DMS153 (cell line): ENCODE measurements at regions not wholly inside any gene's neighbourhood (a gene's known extent, or its start where the extent isn't known, plus 50 kb on each side); places are given as distances from the start of the nearest gene placed in this dataset.

ENCODE experiments used
- DNase-seq: peaks from one replicate; lab custom pipeline; 2025; lab: John Stamatoyannopoulos, UW

DNA sequence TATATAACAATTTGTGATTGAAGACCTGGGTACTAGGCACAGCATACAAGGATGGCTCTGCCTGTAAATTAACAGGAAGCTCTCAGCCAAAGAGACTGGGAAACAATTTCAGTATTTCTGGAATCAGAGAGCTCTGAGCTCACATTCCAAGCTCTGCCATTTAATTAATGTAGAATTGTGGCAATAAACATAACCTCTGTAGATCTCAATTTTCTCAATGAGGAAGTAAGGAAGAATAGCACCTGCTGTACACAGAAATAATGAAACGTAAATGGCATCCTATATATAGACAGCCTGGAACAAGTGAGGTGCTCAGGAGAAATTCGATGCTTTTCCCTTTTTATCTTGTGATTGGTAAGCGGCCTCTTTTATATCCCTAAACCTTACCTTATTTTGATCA, 538.5 kb upstream of the JAG1 start:
- DNase-seq = no peak

DNA sequence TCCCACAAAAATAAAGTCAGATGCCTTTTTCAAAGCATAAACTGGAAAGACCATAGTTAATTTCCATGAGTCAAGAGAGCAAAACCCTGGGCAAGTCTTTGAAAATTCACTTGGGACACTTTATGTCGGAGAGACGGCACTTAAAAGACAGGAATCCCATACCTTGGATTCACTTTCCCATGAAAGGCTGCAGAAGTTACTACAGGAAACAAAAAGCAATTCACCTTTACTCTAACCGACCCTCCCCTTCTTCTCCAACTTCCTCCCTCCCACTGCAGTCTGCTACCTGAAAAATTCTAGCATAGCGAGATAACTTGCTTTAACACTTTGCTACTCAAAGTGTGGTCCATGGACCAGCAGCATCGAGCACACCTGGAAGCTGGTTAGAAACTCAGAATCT, 539.1 kb upstream of the JAG1 start:
- DNase-seq = no peak

DNA sequence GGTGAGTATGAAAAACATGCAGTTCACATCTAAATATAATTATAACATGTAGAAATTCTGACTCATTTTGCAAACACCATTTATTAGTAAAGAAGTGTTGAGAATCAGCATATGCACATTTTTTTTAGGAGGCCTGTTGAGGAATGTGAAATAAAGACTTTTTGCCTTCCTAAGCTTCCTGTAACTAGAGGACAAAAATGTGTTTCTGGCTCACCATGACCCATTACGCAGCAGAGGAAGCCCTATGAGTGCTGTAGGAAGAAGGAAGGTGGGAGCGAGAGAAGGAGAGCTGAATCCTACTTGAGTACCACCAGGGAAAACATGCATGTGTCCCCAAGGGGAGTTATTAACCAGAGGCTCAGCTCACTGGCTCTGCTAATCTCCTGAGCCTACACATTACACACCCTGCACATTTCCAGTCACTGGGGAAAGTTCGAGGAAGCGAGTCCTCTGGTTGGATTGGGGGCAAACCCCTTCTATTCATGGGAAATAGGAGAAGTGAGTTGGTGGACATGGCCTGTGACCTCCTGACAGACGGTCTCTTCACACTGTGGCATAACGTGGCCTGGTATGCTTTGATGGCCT, 540.5 kb upstream of the JAG1 start:
- no peak for DNase-seq

DNA sequence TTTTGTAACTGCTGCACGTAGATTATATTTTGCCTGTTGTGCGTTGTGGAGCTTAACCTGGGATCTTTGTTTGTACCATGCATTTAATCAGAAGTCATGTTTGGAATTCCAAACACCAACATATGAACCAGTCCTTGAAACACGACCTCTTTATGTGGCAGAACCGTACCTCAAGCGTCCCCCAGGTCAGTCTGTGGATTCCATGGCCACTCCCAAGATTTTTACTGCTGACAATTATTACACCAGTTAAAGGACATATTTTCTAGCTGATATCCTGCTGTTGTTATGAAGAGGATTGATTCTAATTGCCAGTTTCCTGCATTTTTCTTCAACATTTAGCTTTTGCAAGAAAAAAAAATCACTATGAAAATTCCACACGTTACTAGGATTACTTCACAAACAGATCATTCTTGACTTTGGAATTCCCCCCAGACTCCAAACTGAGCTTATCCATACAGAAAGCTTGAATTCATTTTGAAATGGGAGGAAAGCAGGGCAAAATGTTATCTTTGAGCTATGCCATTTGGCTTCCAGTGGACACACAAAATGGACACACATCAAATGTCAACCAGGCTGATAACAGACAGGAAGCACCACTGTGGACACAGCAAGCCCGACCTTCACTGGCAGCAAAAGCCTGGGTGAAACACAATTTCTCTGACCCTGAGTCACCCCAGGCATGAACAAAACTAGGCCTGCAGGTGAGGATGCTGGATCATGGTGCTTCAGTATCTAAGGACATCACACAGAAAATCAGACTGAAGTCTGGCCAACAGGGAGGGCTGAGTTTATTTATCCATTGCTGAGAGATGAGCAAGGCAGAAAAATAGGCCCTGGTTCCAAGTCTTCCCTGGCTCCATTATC, 542.9 kb upstream of the JAG1 start:
- peak; percentile 11 for DNase-seq

DNA sequence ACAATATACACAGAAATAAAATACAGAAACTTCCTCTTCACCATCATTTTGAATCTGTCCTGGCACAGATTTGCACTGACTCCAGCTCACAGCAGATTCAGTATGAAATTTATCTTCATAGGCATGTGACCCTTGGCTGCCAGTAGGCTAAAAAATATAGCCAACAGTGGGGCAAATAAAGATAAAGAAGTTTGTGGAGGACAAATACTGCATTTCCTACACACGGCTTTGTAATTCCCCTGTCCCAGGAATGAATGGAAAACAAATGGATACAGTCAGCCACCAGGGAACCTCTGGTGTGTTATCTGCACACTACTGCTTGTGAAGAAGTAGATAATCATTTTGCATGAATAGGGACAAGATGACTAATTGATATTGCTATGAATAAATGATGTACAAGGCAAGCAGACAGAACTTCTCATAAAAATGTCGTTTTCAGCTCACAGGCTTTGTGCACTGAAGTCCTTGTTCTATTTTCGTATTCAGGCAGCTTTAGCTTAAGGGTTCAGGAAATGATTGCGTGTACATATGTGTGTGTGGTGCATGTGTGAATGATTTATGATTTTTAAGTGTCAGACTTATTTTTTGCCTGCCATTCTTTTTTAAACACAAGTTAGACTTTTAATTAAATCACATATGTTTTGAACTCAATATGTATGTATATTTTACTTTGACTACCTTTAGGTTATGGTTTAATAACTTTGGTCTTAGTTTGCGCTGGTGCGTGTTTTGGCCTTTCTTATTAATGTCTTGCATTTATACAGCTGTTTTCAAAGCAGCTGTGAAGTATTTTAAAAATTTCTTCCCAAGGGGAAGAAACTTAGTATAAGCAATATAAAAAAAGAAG, 543.8 kb upstream of the JAG1 start:
- no peak for DNase-seq

DNA sequence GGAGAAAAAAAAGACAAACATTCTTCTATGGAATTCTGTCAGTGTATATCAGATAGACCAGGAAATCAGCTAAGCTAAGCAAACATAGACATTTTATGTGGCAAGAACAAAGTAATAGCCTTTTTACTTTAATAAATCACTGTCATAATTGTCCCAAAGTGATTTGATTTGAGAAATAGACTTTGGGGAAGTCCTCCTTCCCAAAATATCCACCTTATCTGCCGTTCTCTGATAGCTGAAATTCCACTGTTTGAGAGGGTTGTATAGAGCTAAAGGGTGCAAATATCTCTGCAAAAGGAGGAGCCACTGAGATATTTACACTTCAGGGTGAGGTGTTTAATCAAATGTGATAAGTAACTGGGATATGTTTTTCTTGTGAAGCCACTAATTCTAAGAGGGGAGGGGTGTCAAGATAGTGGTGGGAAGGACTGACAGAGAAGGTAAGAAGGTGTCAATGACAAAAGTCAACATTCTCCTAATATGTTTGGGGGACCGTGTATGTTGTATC, 544.4 kb upstream of the JAG1 start:
- DNase-seq = no peak

DNA sequence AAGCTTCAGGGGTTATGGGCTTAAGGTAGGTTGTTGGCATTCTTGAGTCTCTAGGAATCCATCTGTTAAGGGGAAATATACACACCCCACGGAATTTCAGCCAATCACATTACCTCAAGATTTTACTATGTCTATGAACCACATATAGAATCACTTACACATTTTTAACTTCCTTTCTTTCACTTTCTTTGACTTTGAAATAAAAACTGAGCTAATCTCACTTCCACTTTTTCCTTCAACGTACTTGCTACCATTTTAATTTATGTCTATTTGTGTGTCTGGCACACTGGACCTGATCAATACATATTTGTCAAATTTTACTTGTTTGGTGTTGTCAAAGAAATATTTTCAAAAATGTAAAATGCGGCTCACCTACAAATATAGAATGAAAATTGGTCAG, 545.4 kb upstream of the JAG1 start:
- no peak for DNase-seq

DNA sequence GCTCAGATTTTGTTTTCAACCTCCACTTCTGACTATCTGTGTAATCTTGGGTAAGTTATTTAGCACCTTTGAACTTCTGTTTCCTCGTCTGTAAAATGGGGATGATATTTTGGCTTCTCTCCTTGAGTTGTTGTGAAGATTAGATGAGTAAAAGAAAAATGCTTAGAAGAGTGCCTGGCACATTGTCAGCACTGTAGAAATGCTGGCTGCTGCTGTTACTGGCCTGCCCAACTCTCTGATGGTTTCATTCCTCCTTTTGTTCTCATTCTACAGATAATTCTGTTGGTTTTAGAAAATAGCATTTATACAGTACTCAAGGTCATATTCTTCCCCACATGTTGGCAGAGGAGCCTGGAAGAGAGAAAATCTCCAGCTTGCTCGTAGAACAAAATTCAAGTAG, 547.2 kb upstream of the JAG1 start:
- no peak for DNase-seq

DNA sequence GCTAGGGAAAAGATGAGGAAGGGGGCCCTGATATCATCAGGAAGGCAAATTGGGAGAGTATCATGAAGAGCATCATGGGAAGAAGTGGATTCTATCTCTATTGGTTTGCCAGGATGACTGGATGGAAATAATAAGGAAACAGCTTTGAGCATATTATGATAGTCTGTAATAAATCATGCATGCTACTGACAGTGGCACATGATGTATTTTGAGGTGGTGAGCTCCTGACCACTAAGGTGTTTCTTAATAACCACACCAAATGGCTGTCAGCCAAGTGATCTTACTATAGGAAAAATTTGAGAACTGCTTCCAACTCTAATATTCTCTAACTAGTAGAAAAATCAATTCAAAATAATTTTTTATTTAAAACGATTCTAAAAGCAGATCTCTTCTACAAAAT, 548.4 kb upstream of the JAG1 start:
- DNase-seq = no peak

DNA sequence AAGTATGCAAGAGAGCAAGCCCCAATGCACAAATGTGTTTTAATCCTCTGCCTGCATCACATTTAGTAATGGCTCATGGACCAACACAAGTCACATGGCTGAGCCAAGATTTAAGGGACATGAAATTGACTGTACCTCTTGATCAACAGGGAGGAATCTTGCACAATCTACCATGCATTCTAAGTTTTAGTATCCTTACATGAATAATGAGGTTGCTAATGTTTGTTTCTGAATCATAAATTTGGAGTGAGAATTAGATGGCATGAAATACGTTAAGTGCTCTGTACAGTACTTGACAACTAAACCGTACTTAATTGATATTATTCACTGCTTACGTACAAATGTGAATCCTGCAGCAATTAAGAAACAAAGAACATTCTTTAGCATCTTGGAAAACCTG, 553.8 kb upstream of the JAG1 start:
- no peak for DNase-seq

DNA sequence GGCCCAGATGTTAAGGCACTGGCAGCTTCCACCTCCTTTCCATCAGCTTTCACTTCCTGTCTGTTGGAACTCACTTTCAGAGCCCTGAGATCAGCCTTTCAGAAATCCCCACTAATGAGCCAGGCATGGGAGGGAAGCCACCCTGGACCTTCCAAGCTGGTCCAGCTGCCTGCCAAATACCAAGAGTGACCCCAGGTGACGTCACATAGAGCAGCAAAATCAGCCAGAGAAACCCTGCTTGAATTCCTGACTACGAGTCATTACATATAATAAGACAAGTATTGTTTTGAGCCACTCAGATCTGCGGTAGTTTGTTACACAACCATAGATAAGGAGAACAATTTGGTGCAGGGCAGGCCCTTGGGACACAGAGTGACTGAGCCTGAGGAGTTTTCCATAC, 556.0 kb upstream of the JAG1 start:
- no peak for DNase-seq

DNA sequence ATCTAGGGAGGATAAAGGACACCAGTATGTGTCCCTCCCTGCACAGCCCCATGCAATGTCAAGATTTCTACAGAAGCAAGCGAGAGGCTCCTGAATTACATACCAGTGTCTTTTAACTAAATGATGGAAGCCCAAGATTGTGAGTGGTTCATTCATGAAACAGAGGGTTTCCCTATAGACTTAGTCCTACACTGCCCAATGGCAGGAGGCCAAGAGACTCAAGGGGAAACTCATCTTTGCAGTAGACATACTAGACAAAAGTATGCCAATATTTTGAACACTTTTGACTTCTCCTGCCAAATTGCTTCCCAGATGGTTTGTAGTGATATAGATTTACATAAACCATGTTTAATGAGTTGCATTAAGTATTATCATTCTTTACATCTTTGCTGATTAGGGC, 557.2 kb upstream of the JAG1 start:
- DNase-seq = no peak

DNA sequence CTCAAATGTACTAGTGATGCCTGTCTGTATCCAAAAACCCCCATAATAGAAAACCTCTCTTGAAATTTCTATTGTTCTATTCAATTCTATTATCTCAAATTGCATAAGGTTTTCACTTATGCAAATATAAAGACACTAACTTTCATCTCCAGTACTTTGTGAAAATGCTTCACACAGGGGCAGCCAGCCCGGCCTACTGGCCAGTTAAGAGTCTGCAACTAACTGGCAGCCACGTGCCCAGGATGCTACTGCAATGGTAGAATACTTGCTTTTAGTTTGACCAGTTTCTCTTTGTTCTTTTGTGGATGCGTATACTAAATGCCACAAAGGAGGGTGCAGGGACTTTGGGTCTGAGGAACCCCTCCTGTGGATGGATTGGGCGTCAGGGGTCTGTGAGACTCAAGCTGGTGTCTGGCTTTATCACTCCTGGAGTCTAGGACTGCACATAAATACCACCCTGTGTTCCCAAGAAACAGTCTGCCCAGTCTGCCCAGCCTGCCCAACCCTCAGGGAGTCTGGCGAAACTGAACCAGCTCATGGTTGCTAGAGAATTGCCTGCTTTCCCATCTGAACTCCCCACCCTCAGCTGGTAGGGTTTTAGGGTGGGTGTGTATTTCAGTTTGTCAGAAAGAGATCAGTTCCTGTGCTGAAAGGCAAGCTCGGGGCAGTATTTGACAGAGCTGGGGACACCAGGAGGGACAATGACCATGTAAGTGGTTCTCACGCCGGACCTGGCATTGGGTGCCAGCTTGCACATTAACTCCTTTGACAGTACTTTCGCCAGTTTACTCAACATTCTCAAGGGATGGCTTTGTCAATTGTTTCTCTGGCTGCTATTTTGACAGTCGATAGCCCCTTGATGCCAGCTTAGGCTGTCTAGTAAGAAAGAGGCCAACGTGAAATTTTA, 558.2 kb upstream of the JAG1 start:
- DNase-seq = no peak

DNA sequence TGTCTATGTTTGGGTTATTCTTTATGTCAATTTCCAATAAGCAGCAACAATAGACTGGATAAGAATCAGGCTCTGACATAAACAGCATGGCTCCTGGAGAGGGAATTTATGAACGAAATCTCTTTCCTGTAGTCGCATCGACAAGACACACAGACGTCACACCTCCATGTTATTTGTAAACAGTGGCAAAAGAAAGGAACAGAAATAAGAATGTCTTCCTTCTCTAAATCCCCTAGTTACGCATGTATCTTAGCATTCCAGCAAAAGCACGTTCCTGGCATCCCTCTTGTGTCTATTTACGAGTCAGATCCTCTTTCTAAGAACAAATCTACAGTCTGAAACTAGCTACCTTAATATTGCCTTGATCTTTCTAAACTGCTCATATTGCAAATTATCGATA, 559.1 kb upstream of the JAG1 start:
- DNase-seq = no peak

DNA sequence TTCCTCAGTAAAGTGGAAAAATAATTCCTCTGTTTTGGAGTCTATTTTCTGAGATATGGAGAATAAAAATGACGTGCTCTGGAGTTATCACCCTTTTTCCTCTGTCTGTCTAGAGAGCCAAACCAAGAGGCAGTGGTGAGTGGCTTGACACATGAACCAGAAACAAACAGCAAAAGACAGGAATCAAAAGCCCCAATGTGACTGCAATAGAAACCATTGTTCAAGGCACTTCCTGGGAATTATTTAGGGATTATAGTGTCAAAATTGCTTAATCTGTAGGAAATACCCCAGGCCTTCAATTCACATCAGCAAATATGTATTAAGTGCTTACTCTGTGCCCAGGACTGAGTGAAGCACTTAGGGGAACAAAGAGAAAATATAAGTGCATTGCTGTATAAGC, 560.4 kb upstream of the JAG1 start:
- DNase-seq = peak; percentile 8

DNA sequence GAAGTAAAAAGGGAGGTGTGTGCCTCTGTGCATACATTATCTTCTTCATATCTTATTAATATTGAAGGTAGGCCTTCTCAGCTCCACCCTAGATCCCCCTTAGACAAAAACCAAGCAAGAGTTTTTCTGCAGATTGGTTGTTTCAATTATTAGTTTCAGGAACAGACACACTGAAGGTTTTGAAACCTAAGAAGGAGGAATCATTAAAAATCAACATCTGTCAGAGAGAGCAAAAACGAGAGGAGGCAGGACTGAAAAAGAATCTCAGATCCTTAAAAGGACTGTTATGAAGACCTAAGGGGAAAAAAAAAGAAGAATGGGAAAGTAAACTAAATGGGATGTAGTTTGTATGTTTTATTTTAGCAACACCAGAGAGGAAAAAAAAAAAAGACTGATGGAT, 560.8 kb upstream of the JAG1 start:
- no peak for DNase-seq

DNA sequence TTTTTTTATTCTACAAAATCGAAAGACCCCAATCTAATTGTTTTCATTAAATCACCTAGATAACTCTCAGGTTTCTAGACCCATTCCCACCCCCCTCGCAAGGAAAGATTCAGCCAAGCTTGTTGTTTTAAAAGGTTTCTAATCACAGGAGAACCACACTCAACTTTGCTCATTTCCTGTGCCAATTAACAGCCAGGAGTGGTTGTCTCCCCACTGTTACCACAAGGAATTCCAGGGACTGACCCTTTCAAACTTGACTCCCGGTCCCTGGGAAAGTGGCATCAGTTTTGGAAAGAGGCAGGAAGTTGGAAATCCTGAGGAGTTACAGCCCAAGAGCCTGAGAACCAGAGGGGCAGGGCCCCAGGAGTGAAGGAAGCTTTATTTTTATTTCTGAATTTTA, 561.3 kb upstream of the JAG1 start:
- DNase-seq = no peak

DNA sequence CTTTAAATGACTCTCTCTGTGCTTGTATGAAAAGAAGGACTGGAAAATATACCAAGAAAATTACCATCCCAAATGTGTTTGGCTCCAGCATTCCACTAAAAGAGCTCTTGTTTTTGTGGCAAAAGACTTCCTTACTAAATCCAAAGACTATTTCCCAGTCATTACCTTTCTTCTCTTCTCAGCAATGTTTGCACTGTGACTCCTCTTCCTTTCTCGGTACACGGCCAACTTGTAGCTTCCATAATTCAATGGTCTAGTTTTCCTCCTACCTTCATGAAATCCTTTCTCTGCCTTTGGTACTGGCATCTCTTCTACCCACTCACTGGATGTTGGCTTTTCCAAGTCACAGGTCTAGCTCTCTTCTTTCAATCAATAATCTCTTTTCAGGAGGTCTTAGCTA, 568.5 kb upstream of the JAG1 start:
- DNase-seq = no peak

DNA sequence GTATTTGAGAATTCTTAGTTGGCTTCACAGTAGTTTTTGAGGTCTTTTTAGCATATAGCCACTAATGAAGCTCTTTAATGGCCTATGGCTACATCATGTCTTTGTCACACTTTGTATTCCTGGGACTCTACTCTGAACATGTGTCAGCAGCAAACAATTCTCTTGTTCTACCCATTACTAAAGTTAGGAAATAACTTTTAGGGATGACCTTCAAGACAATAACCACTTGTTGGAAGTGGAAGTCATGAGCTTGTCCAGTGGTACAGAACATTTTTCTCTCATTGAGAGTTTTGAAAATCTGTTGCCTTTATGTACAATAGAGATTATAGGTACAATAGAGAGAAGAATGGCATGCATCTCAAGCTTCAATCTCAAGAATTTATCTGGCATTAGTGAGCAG, 571.6 kb upstream of the JAG1 start:
- DNase-seq = no peak

DNA sequence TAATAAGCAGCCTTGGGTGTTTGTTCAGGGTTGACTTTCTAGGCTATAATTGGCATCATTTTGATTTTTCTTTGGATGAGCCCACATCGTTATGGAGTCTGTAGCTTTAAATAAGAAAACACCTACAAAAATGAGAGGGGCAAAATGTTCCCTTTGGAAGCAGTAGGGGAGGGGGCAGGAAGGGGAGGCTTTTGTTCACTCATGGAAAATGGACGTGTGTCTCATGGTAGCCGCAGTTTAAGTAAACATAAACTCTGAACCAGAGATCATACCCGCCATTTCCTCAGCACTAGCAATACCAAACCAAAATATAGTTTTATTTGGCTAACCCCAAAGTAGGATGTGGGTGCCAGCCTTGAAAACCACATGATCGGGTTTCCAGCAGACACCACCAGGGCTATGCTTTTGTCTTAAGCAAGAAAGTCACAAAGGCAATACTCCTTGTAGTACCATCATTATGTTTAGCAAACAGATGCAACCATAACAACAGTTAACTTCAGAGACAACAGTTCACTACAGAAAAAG, 572.5 kb upstream of the JAG1 start:
- DNase-seq = peak; percentile 57
